Cardiac muscle cell (in vitro differentiated cells and primary cell): ENCODE measurements at regions not wholly inside any gene's neighbourhood (a gene's known extent, or its start where the extent isn't known, plus 50 kb on each side); places are given as distances from the start of the nearest gene placed in this dataset.

Source experiments
- DNase-seq, 2 donors: peaks; one replicate each; pipeline versions ENCODE4 v3.0.0 to v3.0.0-alpha.2; 2010 to 2017; ENCODE audit warnings: low read depth in 1 of 2, low spot score in 1 of 2
- H3K27ac ChIP-seq: fragments of 200-600 bp; sonication (generic); 2 replicates; pipeline ENCODE4 v1.5.1; 2016
- H3K27me3 ChIP-seq: fragments of 200-600 bp; sonication (generic); 2 replicates; pipeline ENCODE4 v1.6.0; 2016; ENCODE audit warnings: control low read depth
- H3K36me3 ChIP-seq: fragments of 200-600 bp; sonication (generic); 2 replicates; pipeline ENCODE4 v1.5.1; 2016; ENCODE audit warnings: control low read depth
- H3K4me1 ChIP-seq: fragments of 200-600 bp; sonication (generic); 2 replicates; pipeline ENCODE4 v1.8.1; 2017; ENCODE audit warnings: low read depth, mild to moderate bottlenecking, mixed run types
- H3K4me3 ChIP-seq: fragments of 200-600 bp; sonication (generic); 2 replicates; pipeline ENCODE4 v1.5.1; 2016; ENCODE audit warnings: mild to moderate bottlenecking
- H3K9me3 ChIP-seq: fragments of 200-600 bp; sonication (generic); 2 replicates; pipeline ENCODE4 v1.5.1; 2017; ENCODE audit warnings: low read depth, mild to moderate bottlenecking, control low read depth
- CTCF ChIP-seq: IDR thresholded peaks from 2 replicates; pipeline ENCODE4 v1.5.1; 2012; ENCODE audit warnings: low read depth, mild to moderate bottlenecking, low read length

- Histone ChIP-seq H3K36me3 (no peaks in the 10 kb centered on the region), H3K27ac (no peak overlapping the region), H3K27me3 (no peaks in the 10 kb centered on the region), H3K9me3 (no peaks in the 10 kb centered on the region), H3K4me3 (no peak overlapping the region), H3K4me1 (no peaks in the 10 kb centered on the region)
- TF ChIP-seq CTCF: no peak
- DNase-seq: no peak
Measured at GRCh38 chr7:46970476-46970875, 611.4 kb downstream of the TNS3 start.

- no peak overlapping the region for H3K4me3 ChIP-seq
- H3K27me3 ChIP-seq: no peaks in the 10 kb centered on the region
- no peaks in the 10 kb centered on the region for H3K9me3 ChIP-seq
- H3K4me1 ChIP-seq: no peaks in the 10 kb centered on the region
- H3K27ac ChIP-seq: no peak overlapping the region
- TF ChIP-seq CTCF: no peak
- no peak for DNase-seq
- no peaks in the 10 kb centered on the region for H3K36me3 ChIP-seq
Measured at GRCh38 chr7:46970131-46970430, 611.8 kb downstream of the TNS3 start.

- no peak overlapping the region for H3K27ac ChIP-seq
- no peaks in the 10 kb centered on the region for H3K36me3 ChIP-seq
- peak in 1 of 2 donors; percentile 79 for DNase-seq
- H3K27me3 ChIP-seq: no peaks in the 10 kb centered on the region
- H3K4me3 ChIP-seq: no peak overlapping the region
- H3K4me1 ChIP-seq: no peaks in the 10 kb centered on the region
- no peak for TF ChIP-seq CTCF
- no peaks in the 10 kb centered on the region for H3K9me3 ChIP-seq
Measured at GRCh38 chr7:46969303-46970130, 612.4 kb downstream of the TNS3 start.

GRCh38 chr7:46968003-46968402, 613.9 kb downstream of the TNS3 start:
- Histone ChIP-seq H3K27me3 (no peaks in the 10 kb centered on the region), H3K36me3 (no peaks in the 10 kb centered on the region), H3K4me1 (no peaks in the 10 kb centered on the region), H3K27ac (no peak overlapping the region), H3K9me3 (no peaks in the 10 kb centered on the region), H3K4me3 (no peak overlapping the region)
- no peak for DNase-seq
- no peak for TF ChIP-seq CTCF

- Histone ChIP-seq H3K9me3 (no peaks in the 10 kb centered on the region), H3K4me3 (no peak overlapping the region)
Measured at GRCh38 chr7:46963719-46964118, 618.2 kb downstream of the TNS3 start.

More at GRCh38 chr7:46963719-46964118, 618.2 kb downstream of the TNS3 start:
- H3K4me1 ChIP-seq: no peaks in the 10 kb centered on the region
- H3K27ac ChIP-seq: no peak overlapping the region
- no peaks in the 10 kb centered on the region for H3K36me3 ChIP-seq
- H3K27me3 ChIP-seq: no peaks in the 10 kb centered on the region
- no peak for DNase-seq
- no peak for TF ChIP-seq CTCF
